Nephron (organoid): ENCODE measurements at regions not wholly inside any gene's neighbourhood (a gene's known extent, or its start where the extent isn't known, plus 50 kb on each side); places are given as distances from the start of the nearest gene placed in this dataset.
A peak's percentile ranks its signal among the peaks of the same experiment; 100 is the strongest.

ENCODE experiments used
- H3K27ac Mint-ChIP-seq, 3 experiments: 2 replicates each; pipeline ENCODE4 v1.8.0; 2020; ENCODE audit warnings: mixed read lengths in 3 of 3, mild to moderate bottlenecking in 2 of 3, moderate library complexity in 1 of 3
- H3K27me3 Mint-ChIP-seq: 2 replicates; pipeline ENCODE4 v1.8.0; 2021; ENCODE audit warnings: low read depth, mild to moderate bottlenecking, moderate library complexity, mixed read lengths
- H3K36me3 Mint-ChIP-seq: 2 replicates; pipeline ENCODE4 v1.8.0; 2020; ENCODE audit warnings: low read depth, mixed read lengths
- H3K4me1 Mint-ChIP-seq: 2 replicates; pipeline ENCODE4 v1.8.0; 2020; ENCODE audit warnings: mixed read lengths
- H3K4me3 Mint-ChIP-seq, 3 experiments: 2 replicates each; pipeline ENCODE4 v1.8.0; 2020; ENCODE audit warnings: mild to moderate bottlenecking in 3 of 3, mixed read lengths in 3 of 3, moderate library complexity in 2 of 3
- H3K9me3 Mint-ChIP-seq: 2 replicates; pipeline ENCODE4 v1.8.0; 2020; ENCODE audit warnings: mixed read lengths
- CTCF ChIP-seq, 3 experiments: fragments of 200-600 bp; sonication (generic); IDR thresholded peaks; one replicate each; pipeline ENCODE4 v1.5.0; 2021; ENCODE audit warnings: antibody characterized with exemption in 3 of 3; ENCODE audit not compliant: unreplicated experiment in 3 of 3

GRCh38 chr4:11505221-11505971 lies 76.7 kb upstream of the HS3ST1 start:
- no peaks in the 10 kb centered on the region for H3K36me3 Mint-ChIP-seq
- H3K27me3 Mint-ChIP-seq: peaks cover 4% of the 10 kb centered on the region
- no peaks in the 10 kb centered on the region for H3K4me1 Mint-ChIP-seq
- H3K4me3 Mint-ChIP-seq: no peak overlapping the region
- H3K27ac Mint-ChIP-seq: peak overlapping the region in 1 of 3 experiments; percentile 10
- TF ChIP-seq CTCF (IDR thresholded peaks at IDR 0.05; ENCODE audit: unreplicated experiment in 3 of 3): no peak
- no peaks in the 10 kb centered on the region for H3K9me3 Mint-ChIP-seq

GRCh38 chr4:11503166-11503565 lies 74.5 kb upstream of the HS3ST1 start:
- TF ChIP-seq CTCF (IDR thresholded peaks at IDR 0.05; ENCODE audit: unreplicated experiment in 3 of 3): no peak
- H3K27ac Mint-ChIP-seq: no peak overlapping the region
- no peaks in the 10 kb centered on the region for H3K4me1 Mint-ChIP-seq
- no peak overlapping the region for H3K4me3 Mint-ChIP-seq
- H3K9me3 Mint-ChIP-seq: peaks cover 7% of the 10 kb centered on the region
- H3K36me3 Mint-ChIP-seq: no peaks in the 10 kb centered on the region
- H3K27me3 Mint-ChIP-seq: no peaks in the 10 kb centered on the region

- Mint-ChIP-seq H3K4me3 (no peak overlapping the region), H3K36me3 (no peaks in the 10 kb centered on the region), H3K27me3 (no peaks in the 10 kb centered on the region), H3K4me1 (no peaks in the 10 kb centered on the region), H3K27ac (no peak overlapping the region), H3K9me3 (peaks cover 19% of the 10 kb centered on the region)
- TF ChIP-seq CTCF (IDR thresholded peaks at IDR 0.05; ENCODE audit: unreplicated experiment in 3 of 3): no peak
These were observed 69.3 kb upstream of the HS3ST1 start for GRCh38 chr4:11497972-11498371.

GRCh38 chr4:11497212-11497806 lies 68.6 kb upstream of the HS3ST1 start:
- no peaks in the 10 kb centered on the region for H3K36me3 Mint-ChIP-seq
- H3K4me1 Mint-ChIP-seq: no peaks in the 10 kb centered on the region
- H3K4me3 Mint-ChIP-seq: no peak overlapping the region
- H3K27me3 Mint-ChIP-seq: no peaks in the 10 kb centered on the region
- H3K9me3 Mint-ChIP-seq: peaks cover 23% of the 10 kb centered on the region
- H3K27ac Mint-ChIP-seq: no peak overlapping the region
- no peak for TF ChIP-seq CTCF (IDR thresholded peaks at IDR 0.05; ENCODE audit: unreplicated experiment in 3 of 3)

GRCh38 chr4:11496351-11496829 lies 67.7 kb upstream of the HS3ST1 start:
- Mint-ChIP-seq H3K27me3 (no peaks in the 10 kb centered on the region), H3K36me3 (no peaks in the 10 kb centered on the region), H3K27ac (no peak overlapping the region), H3K4me3 (no peak overlapping the region), H3K9me3 (peaks cover 23% of the 10 kb centered on the region), H3K4me1 (no peaks in the 10 kb centered on the region)
- no peak for TF ChIP-seq CTCF (IDR thresholded peaks at IDR 0.05; ENCODE audit: unreplicated experiment in 3 of 3)

GRCh38 chr4:11495818-11496217 lies 67.1 kb upstream of the HS3ST1 start:
- no peak overlapping the region for H3K4me3 Mint-ChIP-seq
- H3K9me3 Mint-ChIP-seq: peaks cover 23% of the 10 kb centered on the region
- no peaks in the 10 kb centered on the region for H3K27me3 Mint-ChIP-seq
- no peaks in the 10 kb centered on the region for H3K36me3 Mint-ChIP-seq
- no peak overlapping the region for H3K27ac Mint-ChIP-seq
- TF ChIP-seq CTCF (IDR thresholded peaks at IDR 0.05; ENCODE audit: unreplicated experiment in 3 of 3): no peak
- H3K4me1 Mint-ChIP-seq: no peaks in the 10 kb centered on the region
